C4-2B (cell line): ENCODE measurements at regions not wholly inside any gene's neighbourhood (a gene's known extent, or its start where the extent isn't known, plus 50 kb on each side); places are given as distances from the start of the nearest gene placed in this dataset.

ENCODE experiments used
- ZFX ChIP-seq: fragments of 450-650 bp; IDR thresholded peaks from 2 replicates; pipeline ENCODE4 v1.6.1; 2017
- TF ChIP-seq, protein P1 (sequence below): fragments of 450-650 bp; conservative IDR thresholded peaks from 2 replicates; pipeline ENCODE4 v1.5.1; 2017; ENCODE audit warnings: mild to moderate bottlenecking

- TF ChIP-seq, protein P1, sequence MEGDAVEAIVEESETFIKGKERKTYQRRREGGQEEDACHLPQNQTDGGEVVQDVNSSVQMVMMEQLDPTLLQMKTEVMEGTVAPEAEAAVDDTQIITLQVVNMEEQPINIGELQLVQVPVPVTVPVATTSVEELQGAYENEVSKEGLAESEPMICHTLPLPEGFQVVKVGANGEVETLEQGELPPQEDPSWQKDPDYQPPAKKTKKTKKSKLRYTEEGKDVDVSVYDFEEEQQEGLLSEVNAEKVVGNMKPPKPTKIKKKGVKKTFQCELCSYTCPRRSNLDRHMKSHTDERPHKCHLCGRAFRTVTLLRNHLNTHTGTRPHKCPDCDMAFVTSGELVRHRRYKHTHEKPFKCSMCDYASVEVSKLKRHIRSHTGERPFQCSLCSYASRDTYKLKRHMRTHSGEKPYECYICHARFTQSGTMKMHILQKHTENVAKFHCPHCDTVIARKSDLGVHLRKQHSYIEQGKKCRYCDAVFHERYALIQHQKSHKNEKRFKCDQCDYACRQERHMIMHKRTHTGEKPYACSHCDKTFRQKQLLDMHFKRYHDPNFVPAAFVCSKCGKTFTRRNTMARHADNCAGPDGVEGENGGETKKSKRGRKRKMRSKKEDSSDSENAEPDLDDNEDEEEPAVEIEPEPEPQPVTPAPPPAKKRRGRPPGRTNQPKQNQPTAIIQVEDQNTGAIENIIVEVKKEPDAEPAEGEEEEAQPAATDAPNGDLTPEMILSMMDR = no peak
- no peak for TF ChIP-seq ZFX
Measured at GRCh38 chr11:114816791-114817190, 138.5 kb downstream of the NXPE2 start.
